Prostate gland (tissue), 2 donors: ENCODE measurements at regions not wholly inside any gene's neighbourhood (a gene's known extent, or its start where the extent isn't known, plus 50 kb on each side); places are given as distances from the start of the nearest gene placed in this dataset.
"Not testable (repeated sequence)": the region's sequence is repeated elsewhere in the genome, so short reads cannot be mapped to it uniquely, and the experiment has no call there.

Experiments used
- DNase-seq: peaks from one replicate; pipeline ENCODE4 v3.0.0-alpha.2; 2019; ENCODE audit warnings: low spot score
- H3K27ac ChIP-seq, 2 donors: fragments of 200-600 bp; sonication (generic); 2 replicates each; pipeline ENCODE4 v1.5.1; 2017 to 2019
- H3K27me3 ChIP-seq: fragments of 200-600 bp; sonication (generic); replicated peaks from 2 replicates; pipeline ENCODE4 v1.5.1; 2019; ENCODE audit not compliant: insufficient read depth
- H3K36me3 ChIP-seq, 2 donors: fragments of 200-600 bp; sonication (generic); 1 replicate in 1 of 2; 2 replicates in 1 of 2; pipeline versions ENCODE4 v1.5.1 to v1.8.1; 2017 to 2019
- H3K4me1 ChIP-seq: fragments of 200-600 bp; sonication (generic); replicated peaks from 2 replicates; pipeline ENCODE4 v1.5.1; 2019
- H3K4me3 ChIP-seq, 2 donors: fragments of 200-600 bp; sonication (generic); 2 replicates each; pipeline ENCODE4 v1.5.1; 2017 to 2019
- H3K9me3 ChIP-seq: fragments of 200-600 bp; sonication (generic); 2 replicates; pipeline ENCODE4 v1.5.1; 2017
- CTCF ChIP-seq, 4 experiments: fragments of 200-600 bp in 2 of 4; fragments of 450-650 bp in 2 of 4; sonication (generic) in 2 of 4; IDR thresholded peaks; 1 replicate in 3 of 4; 2 replicates in 1 of 4; pipeline ENCODE4 v1.5.1; 2016 to 2019; ENCODE audit warnings: antibody characterized with exemption in 4 of 4, mild to moderate bottlenecking in 2 of 4, moderate library complexity in 2 of 4
- POLR2A ChIP-seq: fragments of 450-650 bp; IDR thresholded peaks from one replicate; pipeline ENCODE4 v1.6.1; 2016; ENCODE audit warnings: antibody characterized with exemption, mild to moderate bottlenecking
- POLR2AphosphoS5 ChIP-seq: sonication (generic); formaldehyde crosslinking; IDR thresholded peaks from one replicate; pipeline ENCODE4 v1.6.1; 2017; ENCODE audit warnings: antibody characterized with exemption
- WGBS: methylation state at CpG from one replicate; pipeline ENCODE4 v1.1.5; 2018; 5-methylcytosine and 5-hydroxymethylcytosine counted together
- intact Hi-C: fragments of 100-400 bp; cut with DNase I; formaldehyde crosslinking; loops from one replicate; pipeline ENCODE4 v1.14.2; 2022

GRCh38 chr13:108070925-108071324, 144.4 kb downstream of the LIG4 start:
- Histone ChIP-seq H3K4me3 (no peak overlapping the region), H3K9me3 (no peaks in the 10 kb centered on the region), H3K36me3 (no peaks in the 10 kb centered on the region), H3K27me3 (no peaks in the 10 kb centered on the region), H3K4me1 (no peaks in the 10 kb centered on the region), H3K27ac (no peak overlapping the region)
- intact Hi-C loops, result no loop called here
- no peak for DNase-seq
- WGBS, result 38% methylated on average over 5 of the region's 5 CpGs
- TF ChIP-seq CTCF (IDR thresholded peaks at IDR 0.05) (no peak), POLR2AphosphoS5 (no peak), POLR2A (no peak)

- Histone ChIP-seq H3K27me3 (no peaks in the 10 kb centered on the region), H3K27ac (no peak overlapping the region), H3K36me3 (no peaks in the 10 kb centered on the region), H3K4me3 (no peak overlapping the region), H3K4me1 (no peaks in the 10 kb centered on the region), H3K9me3 (no peaks in the 10 kb centered on the region)
- 55% methylated on average over 4 of the region's 4 CpGs for WGBS
- no peak for DNase-seq
- no peak for TF ChIP-seq POLR2A
- no peak for TF ChIP-seq POLR2AphosphoS5
- no peak for TF ChIP-seq CTCF (IDR thresholded peaks at IDR 0.05)
- intact Hi-C loops, result no loop called here
These were observed 144.8 kb downstream of the LIG4 start for GRCh38 chr13:108070491-108070890.

GRCh38 chr13:108069521-108070210, 145.7 kb downstream of the LIG4 start:
- Histone ChIP-seq H3K4me3 (no peak overlapping the region), H3K36me3 (no peaks in the 10 kb centered on the region), H3K9me3 (no peaks in the 10 kb centered on the region), H3K27me3 (no peaks in the 10 kb centered on the region), H3K4me1 (no peaks in the 10 kb centered on the region), H3K27ac (no peak overlapping the region)
- WGBS, result 59% methylated on average over 4 of the region's 4 CpGs
- DNase-seq, result no peak
- TF ChIP-seq CTCF (IDR thresholded peaks at IDR 0.05) (no peak), POLR2A (no peak), POLR2AphosphoS5 (no peak)
- intact Hi-C loops, result no loop called here

- intact Hi-C loops, H3K9me3 ChIP-seq, H3K4me1 ChIP-seq, H3K27ac ChIP-seq, H3K27me3 ChIP-seq, DNase-seq, H3K36me3 ChIP-seq, H3K4me3 ChIP-seq: not testable (repeated sequence)
- WGBS, result 75% methylated on average over 1 of the region's 1 CpG
These were observed 151.0 kb downstream of the LIG4 start for GRCh38 chr13:108064372-108064771.

GRCh38 chr13:108060111-108060510, 155.2 kb downstream of the LIG4 start:
- TF ChIP-seq POLR2AphosphoS5, result no peak
- TF ChIP-seq CTCF (IDR thresholded peaks at IDR 0.05), result no peak
- no peak for TF ChIP-seq POLR2A
- intact Hi-C loops, result no loop called here
- Histone ChIP-seq H3K4me3 (no peak overlapping the region), H3K4me1 (no peaks in the 10 kb centered on the region), H3K9me3 (no peaks in the 10 kb centered on the region), H3K36me3 (no peaks in the 10 kb centered on the region), H3K27me3 (no peaks in the 10 kb centered on the region), H3K27ac (no peak overlapping the region)
- WGBS, result 77% methylated on average over 6 of the region's 6 CpGs
- no peak for DNase-seq
